NCI-H526 (cell line): ENCODE measurements at regions not wholly inside any gene's neighbourhood (a gene's known extent, or its start where the extent isn't known, plus 50 kb on each side); places are given as distances from the start of the nearest gene placed in this dataset.
"Not testable (repeated sequence)": the region's sequence is repeated elsewhere in the genome, so short reads cannot be mapped to it uniquely, and the experiment has no call there.

Experiments
- DNase-seq, 2 experiments: peaks; one replicate each; lab custom pipeline; 2025; lab: John Stamatoyannopoulos, UW

GRCh38 chr16:8453359-8453758 lies 137.0 kb downstream of the TMEM114 start:
- no peak for DNase-seq

GRCh38 chr16:8452941-8453340 lies 137.4 kb downstream of the TMEM114 start:
- DNase-seq: no peak

- DNase-seq: no peak
These were observed 153.4 kb downstream of the TMEM114 start for GRCh38 chr16:8436931-8437330.

GRCh38 chr16:8431783-8432182 lies 158.5 kb downstream of the TMEM114 start:
- no peak for DNase-seq

GRCh38 chr16:8430401-8430800 lies 159.9 kb downstream of the TMEM114 start:
- no peak for DNase-seq

GRCh38 chr16:8426569-8426968 lies 163.7 kb downstream of the TMEM114 start:
- DNase-seq: no peak

GRCh38 chr16:8417145-8417544 lies 173.2 kb downstream of the TMEM114 start:
- DNase-seq: no peak

GRCh38 chr16:8408855-8409567 lies 181.3 kb downstream of the TMEM114 start:
- no peak for DNase-seq

GRCh38 chr16:8407351-8407750 lies 183.0 kb downstream of the TMEM114 start:
- DNase-seq: no peak

- no peak for DNase-seq
These were observed 186.1 kb downstream of the TMEM114 start for GRCh38 chr16:8403978-8404749.

- DNase-seq: no peak
These were observed 187.1 kb downstream of the TMEM114 start for GRCh38 chr16:8402981-8403843.

GRCh38 chr16:8400683-8401082 lies 189.6 kb downstream of the TMEM114 start:
- DNase-seq: not testable (repeated sequence)

GRCh38 chr16:8398548-8398947 lies 191.8 kb downstream of the TMEM114 start:
- DNase-seq: no peak

GRCh38 chr16:8397223-8397622 lies 193.1 kb downstream of the TMEM114 start:
- DNase-seq: no peak

- DNase-seq: no peak
These were observed 193.8 kb downstream of the TMEM114 start for GRCh38 chr16:8396463-8396862.

GRCh38 chr16:8391257-8391656 lies 199.1 kb downstream of the TMEM114 start:
- no peak for DNase-seq

- no peak for DNase-seq
These were observed 201.6 kb downstream of the TMEM114 start for GRCh38 chr16:8388684-8389083.

- no peak for DNase-seq
These were observed 208.5 kb downstream of the TMEM114 start for GRCh38 chr16:8381814-8382213.

- no peak for DNase-seq
These were observed 210.0 kb downstream of the TMEM114 start for GRCh38 chr16:8380311-8380710.

- no peak for DNase-seq
These were observed 212.4 kb downstream of the TMEM114 start for GRCh38 chr16:8377864-8378263.

GRCh38 chr16:8376858-8377257 lies 213.5 kb downstream of the TMEM114 start:
- no peak for DNase-seq

GRCh38 chr16:8376430-8376829 lies 213.9 kb downstream of the TMEM114 start:
- DNase-seq: no peak

GRCh38 chr16:8375232-8375587 lies 215.1 kb downstream of the TMEM114 start:
- DNase-seq: no peak
